ENCODE measurements at regions not wholly inside any gene's neighbourhood (a gene's known extent, or its start where the extent isn't known, plus 50 kb on each side); places are given as distances from the start of the nearest gene placed in this dataset.
A peak's percentile ranks its signal among the peaks of the same experiment; 100 is the strongest.
"Not testable (repeated sequence)": the region's sequence is repeated elsewhere in the genome, so short reads cannot be mapped to it uniquely, and the experiment has no call there.

DNA sequence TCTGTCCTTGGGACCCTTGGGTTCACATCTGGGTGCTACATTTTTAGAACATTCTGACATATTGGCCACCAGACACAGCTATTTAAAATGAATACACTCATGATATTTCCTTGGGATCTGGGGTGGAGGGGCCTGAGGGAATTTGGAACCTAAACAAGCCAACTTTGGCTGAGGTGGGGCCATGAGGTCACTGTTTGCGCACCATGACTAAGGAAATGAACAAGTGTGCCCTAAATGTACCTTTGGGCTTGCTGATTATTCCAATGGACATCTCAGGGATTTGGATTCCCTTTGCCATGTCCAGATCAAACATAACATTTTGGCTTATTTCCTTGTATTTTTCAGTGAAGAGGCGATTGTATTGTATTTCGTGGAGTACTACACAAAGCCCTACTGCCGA lies 80.5 kb upstream of the SEC11C start:
- DNase-seq: no peak

DNA sequence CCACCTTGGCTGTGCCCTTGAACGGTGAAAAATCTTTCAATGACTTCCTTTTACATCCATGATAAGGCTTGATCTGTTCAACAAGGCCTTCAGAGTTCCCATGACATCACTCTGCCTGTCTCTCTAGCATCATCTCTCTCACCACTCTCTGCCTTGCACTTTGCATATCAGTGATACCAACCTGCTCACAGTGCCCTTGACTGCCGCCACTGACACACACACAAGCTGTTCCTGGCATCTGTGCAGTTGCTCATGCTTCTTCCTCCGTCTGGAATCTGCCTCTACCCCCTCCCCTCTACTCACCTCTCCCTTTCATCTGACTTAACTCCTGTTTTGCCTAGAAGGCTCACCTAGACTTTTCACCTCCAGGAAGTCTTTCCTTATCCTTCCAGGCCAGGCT lies 79.1 kb upstream of the SEC11C start:
- no peak for DNase-seq

DNA sequence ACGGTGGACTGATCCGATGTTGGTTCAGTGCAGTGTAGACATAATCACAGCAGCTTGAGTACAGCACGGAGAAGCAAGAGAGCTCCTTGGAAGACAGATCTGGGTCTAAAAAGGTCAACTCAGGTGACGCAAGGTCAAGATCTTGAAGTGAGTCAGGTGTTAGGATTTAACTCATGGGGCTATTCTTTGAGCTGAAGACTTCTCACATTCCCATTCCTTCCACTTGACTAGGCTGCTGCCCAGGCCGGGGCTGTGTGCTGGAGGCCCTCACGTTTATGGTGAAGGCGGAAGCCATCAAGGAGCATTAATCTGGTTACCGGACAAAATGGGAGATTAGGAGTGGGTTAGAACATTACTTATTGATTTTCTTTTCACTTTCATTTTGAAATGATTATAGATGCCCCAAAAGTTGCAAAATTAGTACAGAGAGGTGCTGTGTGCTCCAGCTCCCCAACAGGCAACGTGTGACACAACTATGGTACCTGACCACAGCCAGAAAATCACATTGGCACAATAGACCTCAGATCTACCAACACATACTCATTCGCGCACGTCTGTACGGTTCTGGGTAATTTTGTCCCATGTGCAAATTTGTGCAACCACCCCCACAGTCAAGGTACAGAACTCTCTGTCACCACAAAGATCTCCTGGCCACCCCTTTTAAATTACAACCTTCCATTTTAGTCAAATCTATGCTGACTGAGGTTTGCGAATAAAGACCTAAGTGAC lies 77.6 kb upstream of the SEC11C start:
- no peak for DNase-seq

DNA sequence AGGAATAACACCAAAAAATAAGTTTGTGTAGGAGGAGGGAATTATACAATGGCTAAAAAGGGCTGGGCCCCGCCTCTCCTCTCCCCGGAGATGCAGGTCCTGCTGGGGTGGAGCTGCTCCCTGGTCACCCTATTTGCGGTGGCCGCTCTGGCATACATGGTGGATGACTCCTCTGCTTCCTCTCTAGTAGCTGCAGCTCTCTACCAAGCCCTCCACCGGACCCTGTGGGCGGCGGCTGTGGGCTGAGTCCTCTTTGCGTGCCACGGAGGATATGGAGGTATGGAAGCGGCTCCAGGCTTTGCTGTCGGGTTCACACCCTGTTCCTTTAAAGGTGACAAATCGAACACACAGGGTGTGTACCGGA lies 77.1 kb upstream of the SEC11C start:
- no peak for DNase-seq

DNA sequence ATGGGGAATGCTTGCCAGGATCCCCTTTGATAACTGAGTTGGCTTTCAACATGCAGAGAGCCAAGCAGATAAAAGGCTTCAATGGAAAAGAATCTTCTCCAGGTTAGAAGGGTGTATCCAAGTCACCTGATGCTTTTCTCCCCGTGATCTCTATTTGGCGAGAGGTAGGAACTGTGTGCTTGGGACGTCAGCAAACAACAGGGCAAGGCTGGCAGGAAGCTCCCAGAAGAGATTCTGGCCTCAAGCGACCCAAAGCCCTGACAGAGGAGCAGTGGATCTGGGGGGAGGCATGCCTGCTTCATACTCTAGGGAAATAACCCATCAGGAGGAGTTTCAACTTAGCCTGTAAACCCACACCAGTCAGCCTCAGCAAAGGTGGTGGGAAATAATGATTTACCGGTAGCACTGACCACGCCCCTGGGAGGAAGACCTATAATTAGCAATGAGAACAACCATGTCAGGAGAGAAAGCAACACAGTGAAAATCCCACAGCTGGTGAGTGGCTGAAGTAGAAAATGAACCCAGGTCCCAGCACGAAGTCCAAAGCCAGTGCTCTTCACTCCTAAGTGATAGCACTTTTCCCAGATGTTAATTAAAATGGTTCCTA lies 76.3 kb upstream of the SEC11C start:
- no peak for DNase-seq

DNA sequence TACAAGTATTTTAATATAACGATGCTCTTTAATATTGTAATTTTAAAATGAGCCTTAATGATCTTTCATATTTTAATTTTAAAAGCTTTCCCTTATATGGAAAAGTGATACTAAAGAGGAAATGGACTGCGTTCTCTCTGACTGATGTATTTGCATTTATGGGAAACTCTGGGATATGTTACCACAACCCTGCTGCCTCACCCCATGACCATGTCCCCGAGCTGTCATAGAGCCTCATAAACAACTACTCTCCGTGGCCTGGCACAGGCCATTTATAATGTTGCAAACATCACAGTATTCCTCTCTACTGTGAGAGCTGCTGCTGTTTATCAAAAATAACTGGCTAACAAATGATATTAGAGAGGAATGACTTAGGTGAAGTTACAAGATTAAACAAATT lies 75.8 kb upstream of the SEC11C start:
- no peak for DNase-seq

DNA sequence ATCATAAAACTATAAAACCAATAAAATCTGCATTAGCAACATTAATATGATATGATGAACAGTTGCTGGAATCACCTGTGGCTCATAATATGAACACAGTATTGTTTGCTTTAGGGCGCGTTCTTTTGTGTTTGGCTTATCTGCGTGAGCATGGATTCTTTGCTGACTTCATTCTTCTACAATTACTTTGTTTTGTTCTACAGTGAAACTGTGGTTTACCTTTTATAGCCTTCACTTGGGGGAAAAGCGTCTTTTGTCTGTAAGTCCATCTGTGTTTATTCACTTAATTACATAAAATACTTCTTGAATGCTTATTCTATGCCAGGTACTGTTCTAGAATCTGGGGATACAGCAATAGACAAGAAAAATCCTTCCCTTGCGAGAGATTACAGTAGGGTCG lies 74.0 kb upstream of the SEC11C start:
- DNase-seq: no peak

DNA sequence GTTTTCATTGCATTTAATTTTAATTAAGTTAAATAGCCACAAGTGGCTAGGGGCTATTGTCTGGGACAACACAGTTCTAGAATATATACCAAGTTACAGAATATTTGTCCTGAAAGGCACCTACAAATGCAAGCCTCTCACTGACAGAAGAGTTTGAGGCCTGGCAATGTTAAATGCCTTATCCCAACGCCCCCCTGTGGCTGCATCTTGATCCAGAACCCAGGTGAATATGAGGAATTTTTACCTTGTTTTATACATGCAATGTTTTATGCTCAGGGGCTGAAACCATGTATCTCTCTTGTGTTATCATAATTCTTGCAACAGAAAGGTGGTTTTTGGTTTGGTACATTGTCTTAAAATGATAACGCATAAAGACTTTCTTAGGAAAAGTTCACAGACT lies 71.8 kb upstream of the SEC11C start:
- no peak for DNase-seq

DNA sequence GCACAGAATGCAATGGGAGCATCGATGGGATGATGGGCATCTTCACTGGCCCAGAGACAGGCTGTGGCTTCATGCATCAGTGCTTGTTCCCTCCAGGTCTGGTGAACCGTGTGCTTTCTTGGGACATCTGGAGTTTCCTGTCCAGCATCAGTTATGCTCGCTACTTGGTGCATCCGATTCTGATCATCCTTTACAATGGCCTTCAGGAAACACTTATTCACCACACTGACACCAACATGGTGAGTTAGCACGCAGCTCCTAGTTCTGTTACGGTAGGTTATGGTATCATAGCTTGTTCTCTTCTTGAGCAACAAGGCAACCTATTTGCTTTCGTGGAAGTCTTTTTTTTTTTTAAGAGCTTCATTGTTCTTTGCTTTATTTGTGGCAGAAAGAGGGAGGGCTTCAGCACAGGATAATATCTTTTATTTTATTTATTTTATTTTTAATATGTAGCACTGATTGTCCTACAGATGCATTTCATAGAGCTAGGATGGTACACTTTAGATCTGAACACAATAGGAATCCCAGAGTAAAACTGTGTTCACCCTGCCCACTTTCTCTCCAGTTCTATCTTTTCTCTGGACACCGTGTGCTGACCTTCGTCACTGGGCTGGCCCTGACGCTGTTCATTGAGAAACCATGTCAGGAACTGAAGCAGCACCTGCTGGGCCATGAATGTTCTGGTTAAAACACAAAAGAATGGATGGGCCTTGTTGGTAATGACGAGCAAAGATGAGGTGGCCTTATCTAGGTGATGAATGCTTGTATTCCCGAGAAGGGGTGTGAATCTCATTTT lies 71.2 kb upstream of the SEC11C start:
- no peak for DNase-seq

DNA sequence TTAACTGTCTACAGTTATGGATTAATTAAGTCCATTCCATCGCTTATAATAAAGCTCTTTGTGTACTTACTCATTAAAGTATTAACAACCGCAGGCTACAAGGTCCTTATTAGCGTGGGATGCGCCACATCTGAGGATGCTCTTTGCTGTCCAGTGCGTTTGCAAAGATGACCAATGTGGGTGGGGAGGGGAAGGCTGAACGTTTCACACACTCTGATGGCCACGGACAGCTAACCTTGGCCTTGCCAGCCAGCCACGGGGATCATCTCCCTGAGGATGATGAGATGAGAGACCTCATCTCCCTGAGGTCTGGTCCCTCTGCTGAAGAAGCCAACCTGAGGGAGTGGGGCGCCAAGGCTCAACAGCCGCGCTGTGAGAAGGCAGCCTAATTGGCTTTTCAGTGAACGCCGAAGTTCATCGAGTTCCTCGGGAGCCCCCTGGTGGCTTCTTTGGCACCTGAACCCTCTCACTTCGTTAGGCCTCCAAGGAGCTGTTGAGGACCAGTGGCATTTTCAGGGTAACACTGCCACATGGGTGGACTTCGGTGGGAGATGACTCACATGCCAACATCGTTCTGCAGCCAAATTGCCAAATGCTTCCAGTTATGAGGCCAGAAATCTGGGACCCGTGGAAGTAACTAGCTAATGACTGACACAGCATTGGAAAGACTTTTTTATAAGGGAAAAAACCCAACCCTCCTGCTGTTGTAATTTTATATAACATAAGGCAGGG lies 69.3 kb upstream of the SEC11C start:
- peak; percentile 46 to 87 for DNase-seq

DNA sequence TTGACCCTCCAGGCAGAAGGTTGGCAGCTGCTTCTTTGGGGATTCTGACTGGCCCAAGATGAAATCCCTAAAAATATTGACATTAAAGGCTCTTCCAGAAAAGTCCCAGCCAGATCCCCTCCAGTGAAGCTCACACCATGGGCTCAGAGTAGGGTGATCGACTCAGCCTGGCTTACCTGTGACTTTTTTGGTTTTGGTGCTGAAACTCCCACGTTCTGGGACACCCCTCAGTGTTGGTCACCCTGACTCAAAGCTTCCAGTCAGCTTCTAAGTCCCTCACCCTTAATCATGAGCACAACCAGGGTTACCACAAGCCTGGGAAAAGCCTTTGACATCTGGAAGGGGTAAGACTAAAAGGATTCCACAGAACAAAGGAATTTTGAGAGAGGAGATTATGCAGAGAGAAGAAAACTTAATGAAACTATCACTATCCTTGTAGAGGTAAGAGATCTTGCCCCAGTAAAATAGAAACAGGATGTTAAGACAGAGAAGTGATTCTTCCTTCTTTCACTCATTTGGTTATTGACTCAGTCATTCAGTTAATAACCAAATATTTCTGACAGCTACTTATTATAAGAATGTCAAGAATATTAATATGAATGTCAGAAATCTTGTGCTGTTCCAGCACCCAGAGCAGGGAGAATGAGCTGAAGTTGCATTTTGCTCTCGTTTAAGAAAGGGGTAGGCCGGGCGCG lies 66.8 kb upstream of the SEC11C start:
- DNase-seq: no peak

DNA sequence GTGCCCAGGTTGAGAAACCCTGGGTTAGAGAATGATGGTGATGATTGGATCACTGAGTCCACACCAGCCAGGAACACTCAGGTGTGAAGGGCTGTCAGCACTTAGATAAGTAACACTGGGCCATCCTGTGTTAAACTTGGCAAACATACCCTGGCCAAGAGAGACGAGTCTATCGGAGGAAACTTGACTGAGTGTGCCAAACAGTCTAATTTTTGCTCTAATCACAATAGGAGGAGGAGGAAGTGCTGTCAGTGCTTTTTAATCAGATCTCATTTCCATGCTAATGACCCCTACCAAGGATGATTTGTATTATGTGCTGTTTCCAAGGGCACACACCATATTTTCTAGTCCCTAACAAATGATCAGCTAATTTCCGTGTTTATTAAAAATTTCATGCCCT lies 63.8 kb upstream of the SEC11C start:
- DNase-seq: no peak

DNA sequence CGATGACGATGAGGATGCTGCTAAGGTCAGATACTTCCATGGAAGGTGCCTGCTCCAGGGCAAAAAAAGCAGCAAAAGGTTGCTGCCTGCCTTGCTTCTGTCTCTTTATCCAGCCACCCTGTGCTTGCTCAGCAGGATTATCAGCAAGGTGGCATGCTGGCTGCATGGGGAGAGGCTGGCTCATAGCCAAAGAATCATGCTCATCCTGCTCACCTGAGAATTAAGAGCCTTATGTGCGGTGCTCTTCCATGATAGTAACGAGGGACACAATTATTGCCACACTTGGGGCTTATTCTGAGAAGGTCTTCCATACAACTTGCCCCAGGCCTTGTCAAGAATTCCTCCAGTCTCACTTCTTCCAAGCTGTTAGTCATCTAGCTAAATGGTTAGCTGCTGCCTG lies 60.4 kb upstream of the SEC11C start:
- DNase-seq: no peak

DNA sequence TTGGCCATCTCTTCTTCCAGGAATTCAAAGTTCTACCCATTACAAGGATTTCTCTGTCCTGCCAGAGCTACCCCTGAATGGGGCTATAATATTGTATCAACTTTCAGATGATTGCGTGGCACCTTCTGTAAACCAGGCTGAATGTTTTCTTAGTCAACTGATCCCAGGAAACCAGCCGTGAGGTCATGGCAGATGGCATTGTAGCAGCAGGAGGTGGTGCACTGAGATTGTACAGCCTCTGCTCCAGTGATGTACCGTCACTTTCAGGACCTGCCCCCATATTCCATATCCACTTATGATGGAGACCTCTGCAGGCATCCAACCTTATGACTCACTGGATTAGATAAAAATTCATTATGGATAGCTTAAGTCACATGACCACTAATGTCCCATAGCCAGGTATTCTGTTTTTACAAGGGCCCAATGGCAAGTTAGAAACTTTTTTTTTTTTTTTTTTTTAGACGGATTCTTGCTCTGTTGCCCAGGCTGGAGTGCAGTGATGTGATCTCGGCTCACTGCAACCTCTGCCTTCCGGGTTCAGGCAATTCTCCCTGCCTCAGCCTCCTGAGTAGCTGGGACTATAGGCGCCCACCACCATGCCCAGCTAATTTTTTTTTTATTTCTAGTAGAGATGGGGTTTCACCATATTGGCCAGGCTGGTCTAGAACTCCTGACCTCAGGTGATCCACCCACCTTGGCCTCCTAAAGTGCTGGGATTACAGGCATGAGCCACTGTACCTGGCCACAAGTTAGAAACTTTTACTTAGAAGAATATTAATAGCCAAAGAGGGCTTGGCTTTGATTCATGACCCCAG lies 59.8 kb upstream of the SEC11C start:
- DNase-seq: not testable (repeated sequence)

DNA sequence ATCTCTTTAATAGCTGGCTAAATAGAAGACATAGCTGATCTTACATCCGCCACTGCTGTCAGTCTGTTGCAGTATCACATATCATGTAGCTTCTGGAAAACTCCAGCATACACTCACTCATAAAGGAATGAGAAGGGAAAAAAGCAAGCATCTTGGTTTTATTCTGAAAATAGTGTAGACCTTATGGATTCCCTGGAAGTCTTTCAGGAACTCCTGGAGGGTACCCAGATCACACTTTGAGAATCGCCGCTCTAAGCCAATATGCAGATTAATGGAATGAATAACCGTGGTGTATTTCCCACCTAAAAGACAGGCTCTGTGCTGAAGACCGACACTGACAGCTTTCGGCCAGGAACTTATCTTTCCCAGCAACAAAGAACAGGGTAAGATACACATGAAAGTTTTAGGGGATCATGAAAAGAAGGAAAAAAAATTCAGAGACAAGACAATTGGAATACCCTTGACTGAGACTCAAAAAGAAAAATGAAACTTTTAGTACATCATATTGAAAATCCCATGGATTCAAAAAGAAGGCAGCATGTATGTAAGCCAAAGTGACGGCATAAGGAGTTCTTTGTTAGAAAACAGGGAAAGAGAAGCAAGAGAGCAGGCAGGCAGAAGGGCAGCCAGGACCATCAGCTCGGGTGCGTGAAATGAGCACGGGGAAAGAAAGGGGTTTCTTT lies 56.4 kb upstream of the SEC11C start:
- DNase-seq: no peak

DNA sequence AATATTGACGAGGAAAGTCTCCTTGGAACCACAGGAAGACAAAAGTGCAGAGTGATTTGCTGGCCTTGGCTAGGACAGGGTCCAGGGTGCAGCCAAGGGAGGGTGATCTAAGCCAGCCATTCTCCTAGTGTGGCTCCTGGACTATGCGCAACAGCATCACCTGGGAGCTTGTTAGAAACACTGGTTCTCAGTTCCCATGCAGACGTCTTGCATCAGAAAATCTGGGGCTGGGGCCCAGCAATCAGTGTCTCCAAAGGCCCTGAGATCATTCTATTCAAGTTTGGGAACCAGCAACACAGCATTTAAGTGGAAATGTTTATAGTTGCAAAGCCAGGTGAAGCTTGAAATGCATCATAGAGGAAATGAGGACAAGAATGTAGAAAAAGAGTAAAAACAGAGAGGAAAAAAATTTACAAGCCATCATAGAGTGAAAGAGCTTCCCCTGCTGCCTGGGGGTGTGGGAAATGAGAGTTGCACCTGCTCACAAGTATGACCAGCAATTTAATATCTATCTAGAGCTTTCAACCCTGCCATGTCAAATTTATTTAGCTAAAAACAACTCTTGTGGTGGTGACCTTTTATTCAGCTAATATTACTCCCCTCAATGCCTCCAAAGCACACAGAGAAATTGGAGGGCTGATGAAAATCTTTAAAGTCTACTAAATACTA lies 54.4 kb upstream of the SEC11C start:
- no peak for DNase-seq

DNA sequence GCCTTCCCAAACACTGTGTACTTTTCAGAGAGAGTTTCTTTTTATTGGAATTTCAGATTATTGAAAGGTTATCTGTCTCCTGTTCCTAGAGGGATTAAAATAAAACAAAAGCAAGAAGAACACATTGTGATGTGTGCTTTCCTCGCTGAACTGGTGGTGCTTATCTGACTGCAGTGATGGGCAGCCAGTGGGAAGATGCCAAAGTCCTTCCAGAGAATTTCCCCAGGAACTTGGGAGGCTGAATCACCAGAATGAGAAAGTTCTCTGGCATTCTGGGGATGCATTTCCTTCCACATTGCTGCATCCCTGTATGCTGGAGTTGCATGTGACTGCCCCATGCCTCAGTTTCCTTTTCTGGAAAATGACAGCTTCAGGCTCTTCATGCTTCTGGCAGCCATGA lies 53.9 kb upstream of the SEC11C start:
- DNase-seq: no peak

DNA sequence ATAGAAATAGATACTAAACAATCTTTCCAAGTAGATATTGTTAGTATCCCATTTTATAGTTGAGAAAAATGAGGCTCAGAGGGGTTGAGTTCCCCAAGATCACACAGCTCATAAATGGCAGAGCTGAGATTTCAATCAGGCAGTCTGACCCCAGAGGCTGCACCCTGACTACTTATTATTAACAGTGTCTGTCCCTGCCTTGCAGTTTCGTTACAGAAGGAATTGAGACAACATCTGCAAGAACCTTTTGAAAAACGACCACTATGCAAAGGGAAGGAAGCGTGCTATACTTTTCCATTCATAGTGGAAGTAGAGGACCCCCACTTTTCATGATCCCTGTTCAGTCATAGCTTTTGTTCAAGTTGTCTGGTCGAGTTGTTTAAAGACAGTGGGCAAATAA lies 53.2 kb upstream of the SEC11C start:
- DNase-seq: no peak

DNA sequence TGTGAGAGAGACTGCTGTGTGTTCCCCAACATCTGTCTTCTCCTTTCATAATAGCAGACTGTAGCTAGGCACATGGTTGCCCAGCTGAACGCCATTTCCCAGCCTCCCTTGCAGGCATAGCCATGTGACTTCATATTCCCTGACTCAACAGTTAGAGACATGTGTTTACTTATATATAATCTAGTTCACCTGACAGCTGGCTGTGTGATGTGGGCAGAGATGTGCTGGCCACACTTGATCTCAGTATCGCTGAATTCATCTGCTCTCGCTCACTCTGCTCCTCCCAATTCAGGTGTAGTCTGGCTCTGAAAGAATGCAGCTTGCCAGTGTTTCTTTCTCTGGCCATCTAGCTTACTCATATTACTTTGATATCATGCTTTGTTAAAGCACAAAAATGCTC lies 52.3 kb upstream of the SEC11C start:
- DNase-seq: no peak
